Natural killer cell treated with Interleukin-12 subunit alpha and Interleukin-12 subunit beta and Interleukin-15 and Interleukin-18, amount 100 ng/mL, for 72 hours (primary cell): ENCODE measurements at regions not wholly inside any gene's neighbourhood (a gene's known extent, or its start where the extent isn't known, plus 50 kb on each side); places are given as distances from the start of the nearest gene placed in this dataset.

ENCODE experiments used
- ATAC-seq, 2 donors: fragments of 150-1000 bp; cut with Tn5 transposase in 1 of 2; sonication (Bioruptor Pico), chemical (Tn5 transposase) in 1 of 2; 2 replicates each; pipeline ENCODE4 v1.10.0; 2021
- DNase-seq: peaks from one replicate; pipeline ENCODE4 v3.0.0; 2022; ENCODE audit warnings: low spot score
- H3K27ac Mint-ChIP-seq, 2 donors: 1 replicate in 1 of 2; 2 replicates in 1 of 2; pipeline ENCODE4 v1.8.0; 2022; ENCODE audit warnings: mixed read lengths in 2 of 2, mild to moderate bottlenecking in 1 of 2, moderate library complexity in 1 of 2
- H3K27me3 Mint-ChIP-seq, 2 donors: 1 replicate in 1 of 2; 2 replicates in 1 of 2; pipeline ENCODE4 v1.8.0; 2022; ENCODE audit warnings: mixed read lengths in 2 of 2
- H3K36me3 Mint-ChIP-seq: one replicate; pipeline ENCODE4 v1.8.0; 2022; ENCODE audit warnings: mixed read lengths
- H3K4me1 Mint-ChIP-seq, 2 donors: 1 replicate in 1 of 2; 2 replicates in 1 of 2; pipeline ENCODE4 v1.8.0; 2022; ENCODE audit warnings: low read depth in 2 of 2, mixed read lengths in 2 of 2, mild to moderate bottlenecking in 1 of 2
- H3K4me3 Mint-ChIP-seq: one replicate; pipeline ENCODE4 v1.8.0; 2022; ENCODE audit warnings: mixed read lengths
- H3K9me3 Mint-ChIP-seq: 2 replicates; pipeline ENCODE4 v1.8.0; 2022; ENCODE audit warnings: mixed read lengths

GRCh38 chr1:177356674-177357435, 186.1 kb downstream of the BRINP2 start:
- Mint-ChIP-seq H3K27ac (no peak overlapping the region), H3K4me1 (no peaks in the 10 kb centered on the region), H3K4me3 (no peak overlapping the region), H3K9me3 (peaks cover 8% of the 10 kb centered on the region), H3K36me3 (no peaks in the 10 kb centered on the region), H3K27me3 (no peaks in the 10 kb centered on the region)
- ATAC-seq (no peak), DNase-seq (no peak)

- Mint-ChIP-seq H3K9me3 (peaks cover 8% of the 10 kb centered on the region), H3K36me3 (no peaks in the 10 kb centered on the region), H3K27me3 (no peaks in the 10 kb centered on the region), H3K4me1 (no peaks in the 10 kb centered on the region), H3K4me3 (no peak overlapping the region), H3K27ac (no peak overlapping the region)
- ATAC-seq (no peak), DNase-seq (no peak)
Measured at GRCh38 chr1:177355575-177355974, 184.8 kb downstream of the BRINP2 start.

GRCh38 chr1:177354247-177354646, 183.5 kb downstream of the BRINP2 start:
- Mint-ChIP-seq H3K27me3 (no peaks in the 10 kb centered on the region), H3K4me1 (no peaks in the 10 kb centered on the region), H3K36me3 (no peaks in the 10 kb centered on the region), H3K9me3 (peaks cover 8% of the 10 kb centered on the region), H3K27ac (no peak overlapping the region), H3K4me3 (no peak overlapping the region)
- ATAC-seq = no peak
- no peak for DNase-seq

GRCh38 chr1:177351361-177352108, 180.8 kb downstream of the BRINP2 start:
- DNase-seq (no peak), ATAC-seq (no peak)
- Mint-ChIP-seq H3K4me3 (no peak overlapping the region), H3K27ac (no peak overlapping the region), H3K9me3 (no peaks in the 10 kb centered on the region), H3K36me3 (no peaks in the 10 kb centered on the region), H3K4me1 (no peaks in the 10 kb centered on the region), H3K27me3 (no peaks in the 10 kb centered on the region)

GRCh38 chr1:177346790-177347359, 176.1 kb downstream of the BRINP2 start:
- no peak overlapping the region for H3K4me3 Mint-ChIP-seq
- H3K4me1 Mint-ChIP-seq = no peaks in the 10 kb centered on the region
- H3K9me3 Mint-ChIP-seq = peaks cover 11% of the 10 kb centered on the region
- no peak overlapping the region for H3K27ac Mint-ChIP-seq
- no peak for DNase-seq
- no peaks in the 10 kb centered on the region for H3K36me3 Mint-ChIP-seq
- no peaks in the 10 kb centered on the region for H3K27me3 Mint-ChIP-seq
- no peak for ATAC-seq

- Mint-ChIP-seq H3K36me3 (no peaks in the 10 kb centered on the region), H3K9me3 (peaks cover 16% of the 10 kb centered on the region), H3K27ac (no peak overlapping the region), H3K4me3 (no peak overlapping the region), H3K27me3 (no peaks in the 10 kb centered on the region), H3K4me1 (no peaks in the 10 kb centered on the region)
- ATAC-seq (no peak), DNase-seq (no peak)
Measured at GRCh38 chr1:177343445-177343844, 172.7 kb downstream of the BRINP2 start.

- Mint-ChIP-seq H3K9me3 (peaks cover 19% of the 10 kb centered on the region), H3K27ac (no peak overlapping the region), H3K27me3 (no peaks in the 10 kb centered on the region), H3K4me3 (no peak overlapping the region), H3K36me3 (no peaks in the 10 kb centered on the region), H3K4me1 (no peaks in the 10 kb centered on the region)
- DNase-seq (no peak), ATAC-seq (no peak)
Measured at GRCh38 chr1:177341773-177342172, 171.0 kb downstream of the BRINP2 start.

GRCh38 chr1:177340601-177341067, 169.9 kb downstream of the BRINP2 start:
- H3K27me3 Mint-ChIP-seq = no peaks in the 10 kb centered on the region
- ATAC-seq = no peak

GRCh38 chr1:177338376-177338775, 167.6 kb downstream of the BRINP2 start:
- Mint-ChIP-seq H3K36me3 (no peaks in the 10 kb centered on the region), H3K27me3 (no peaks in the 10 kb centered on the region), H3K4me1 (no peaks in the 10 kb centered on the region), H3K9me3 (peaks cover 26% of the 10 kb centered on the region), H3K27ac (no peak overlapping the region), H3K4me3 (no peak overlapping the region)
- ATAC-seq (no peak), DNase-seq (no peak)

More at GRCh38 chr1:177340601-177341067, 169.9 kb downstream of the BRINP2 start:
- H3K27ac Mint-ChIP-seq = no peak overlapping the region
- H3K9me3 Mint-ChIP-seq = peaks cover 24% of the 10 kb centered on the region
- no peaks in the 10 kb centered on the region for H3K36me3 Mint-ChIP-seq
- no peaks in the 10 kb centered on the region for H3K4me1 Mint-ChIP-seq
- H3K4me3 Mint-ChIP-seq = no peak overlapping the region
- no peak for DNase-seq

GRCh38 chr1:177334903-177335302, 164.1 kb downstream of the BRINP2 start:
- Mint-ChIP-seq H3K27ac (no peak overlapping the region), H3K4me1 (no peaks in the 10 kb centered on the region), H3K4me3 (no peak overlapping the region), H3K27me3 (no peaks in the 10 kb centered on the region), H3K9me3 (peaks cover 16% of the 10 kb centered on the region), H3K36me3 (no peaks in the 10 kb centered on the region)
- DNase-seq (no peak), ATAC-seq (no peak)

- Mint-ChIP-seq H3K27ac (no peak overlapping the region), H3K4me3 (no peak overlapping the region), H3K9me3 (peaks cover 15% of the 10 kb centered on the region), H3K36me3 (no peaks in the 10 kb centered on the region), H3K4me1 (no peaks in the 10 kb centered on the region), H3K27me3 (no peaks in the 10 kb centered on the region)
- no peak for DNase-seq
- ATAC-seq = no peak
Measured at GRCh38 chr1:177333936-177334595, 163.3 kb downstream of the BRINP2 start.
